Keratinocyte (primary cell): ENCODE measurements at regions not wholly inside any gene's neighbourhood (a gene's known extent, or its start where the extent isn't known, plus 50 kb on each side); places are given as distances from the start of the nearest gene placed in this dataset.

Experiments used
- DNase-seq: peaks from one replicate; pipeline ENCODE4 v3.0.0-alpha.2; 2011; ENCODE audit warnings: low read depth, missing footprints, low spot score
- FAIRE-seq: peaks from 2 replicates; lab custom pipeline; 2011; peaks lifted over from hg19 to GRCh38; lab: Jason Lieb, UNC
- H2AFZ ChIP-seq: 2 replicates; pipeline ENCODE4 v1.6.0; 2012; ENCODE audit warnings: low read length, control low read depth, inconsistent platforms; ENCODE audit not compliant: control insufficient read depth
- H3K27ac ChIP-seq: 2 replicates; pipeline ENCODE4 v1.5.1; 2011; ENCODE audit warnings: low read length; ENCODE audit not compliant: control insufficient read depth, insufficient read depth
- H3K27me3 ChIP-seq: 3 replicates; pipeline ENCODE4 v1.6.0; 2011; ENCODE audit warnings: low read length; ENCODE audit not compliant: control insufficient read depth, insufficient read depth; ENCODE audit errors: extremely low read depth
- H3K36me3 ChIP-seq, 2 experiments: 2 replicates in 1 of 2; 3 replicates in 1 of 2; pipeline ENCODE4 v1.5.1; 2011; ENCODE audit warnings: low read length in 2 of 2, mild to moderate bottlenecking in 1 of 2; ENCODE audit not compliant: control insufficient read depth in 2 of 2, insufficient read depth in 2 of 2; ENCODE audit errors: extremely low read depth in 1 of 2
- H3K4me1 ChIP-seq: 3 replicates; pipeline ENCODE4 v1.5.1; 2011; ENCODE audit warnings: low read length; ENCODE audit not compliant: control insufficient read depth, insufficient read depth; ENCODE audit errors: extremely low read depth
- H3K4me2 ChIP-seq: 3 replicates; pipeline ENCODE4 v1.6.0; 2011; ENCODE audit warnings: low read depth, low read length; ENCODE audit not compliant: control insufficient read depth, insufficient read depth; ENCODE audit errors: extremely low read depth
- H3K4me3 ChIP-seq, 3 experiments: fragments of 200-600 bp in 1 of 3; sonication (generic) in 1 of 3; 2 replicates in 2 of 3; 3 replicates in 1 of 3; pipeline ENCODE4 v1.5.1; 2011 to 2016; ENCODE audit warnings: low read length in 3 of 3, mild to moderate bottlenecking in 3 of 3, control low read depth in 2 of 3, inconsistent platforms in 1 of 3, low read depth in 1 of 3, mixed read lengths in 1 of 3, mixed run types in 1 of 3, moderate library complexity in 1 of 3; ENCODE audit not compliant: control insufficient read depth in 2 of 3, insufficient read depth in 2 of 3; ENCODE audit errors: extremely low read depth in 1 of 3
- H3K79me2 ChIP-seq: 2 replicates; pipeline ENCODE4 v1.6.0; 2012; ENCODE audit warnings: low read length; ENCODE audit not compliant: control insufficient read depth, insufficient read depth
- H3K9ac ChIP-seq: 3 replicates; pipeline ENCODE4 v1.6.0; 2011; ENCODE audit warnings: low read length; ENCODE audit not compliant: control insufficient read depth, insufficient read depth; ENCODE audit errors: extremely low read depth
- H3K9me1 ChIP-seq: 3 replicates; pipeline ENCODE4 v1.6.0; 2011; ENCODE audit warnings: low read length; ENCODE audit not compliant: control insufficient read depth, insufficient read depth; ENCODE audit errors: extremely low read depth
- H3K9me3 ChIP-seq: 2 replicates; pipeline ENCODE4 v1.5.1; 2012; ENCODE audit warnings: low read depth, low read length; ENCODE audit not compliant: control insufficient read depth
- H4K20me1 ChIP-seq: 3 replicates; pipeline ENCODE4 v1.6.0; 2011; ENCODE audit warnings: low read length; ENCODE audit not compliant: control insufficient read depth, insufficient read depth; ENCODE audit errors: extremely low read depth
- EZH2 ChIP-seq: IDR thresholded peaks from one replicate; pipeline ENCODE4 v1.6.1; 2012; ENCODE audit warnings: inconsistent platforms, mild to moderate bottlenecking, low read length, moderate library complexity
- dilution Hi-C: fragments of 300-500 bp; cut with MboI; formaldehyde crosslinking; loops from one replicate; pipeline ENCODE4 v1.7.0; 2020; ENCODE audit warnings: low sequenced_read_pairs; ENCODE audit not compliant: extremely low pct_ligation_motif_present
- TF ChIP-seq, protein P1 (sequence below), 3 experiments: IDR thresholded peaks in 1 of 3; conservative IDR thresholded peaks in 1 of 3; optimal IDR thresholded peaks in 1 of 3; 2 replicates in 2 of 3; 3 replicates in 1 of 3; pipeline versions ENCODE3 to v1.5.1; 2011; ENCODE audit warnings: low read length in 3 of 3, mild to moderate bottlenecking in 3 of 3, moderate library complexity in 2 of 3, control low read depth in 1 of 3, inconsistent platforms in 1 of 3; ENCODE audit not compliant: insufficient read depth in 2 of 3; ENCODE audit errors: extremely low read depth in 1 of 3

DNA sequence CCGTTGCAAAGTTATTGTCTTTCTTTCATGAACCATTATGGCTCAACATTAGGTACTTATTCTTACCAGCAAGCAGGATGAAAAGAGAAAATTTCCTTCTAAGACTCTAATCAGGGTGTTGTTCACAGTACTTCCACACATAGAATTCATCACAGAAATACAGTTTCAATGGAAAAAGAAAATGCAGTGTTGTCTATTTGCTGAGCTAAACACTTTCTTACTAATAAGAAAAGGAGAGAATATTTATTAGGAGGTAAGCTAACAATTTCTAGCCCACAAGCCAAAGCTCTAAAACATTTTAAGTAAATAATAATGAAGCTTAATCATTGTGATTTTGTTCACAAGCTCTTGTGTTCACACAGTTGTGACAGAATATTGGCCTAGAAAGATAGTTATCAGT lies 1772.8 kb upstream of the PCDH7 start:
- FAIRE-seq (no peak), DNase-seq (no peak)
- H3K4me2 ChIP-seq = no peak overlapping the region
- H2AFZ ChIP-seq = no peak overlapping the region
- H3K79me2 ChIP-seq = no peaks in the 10 kb centered on the region
- H3K9me1 ChIP-seq = no peaks in the 10 kb centered on the region
- H4K20me1 ChIP-seq = no peaks in the 10 kb centered on the region
- H3K4me1 ChIP-seq = no peaks in the 10 kb centered on the region
- no peak overlapping the region for H3K27ac ChIP-seq
- no peaks in the 10 kb centered on the region for H3K9me3 ChIP-seq
- H3K27me3 ChIP-seq = no peaks in the 10 kb centered on the region
- dilution Hi-C loops = no loop called here
- no peak overlapping the region for H3K4me3 ChIP-seq
- no peak overlapping the region for H3K9ac ChIP-seq
- no peaks in the 10 kb centered on the region for H3K36me3 ChIP-seq
- TF ChIP-seq, protein P1, sequence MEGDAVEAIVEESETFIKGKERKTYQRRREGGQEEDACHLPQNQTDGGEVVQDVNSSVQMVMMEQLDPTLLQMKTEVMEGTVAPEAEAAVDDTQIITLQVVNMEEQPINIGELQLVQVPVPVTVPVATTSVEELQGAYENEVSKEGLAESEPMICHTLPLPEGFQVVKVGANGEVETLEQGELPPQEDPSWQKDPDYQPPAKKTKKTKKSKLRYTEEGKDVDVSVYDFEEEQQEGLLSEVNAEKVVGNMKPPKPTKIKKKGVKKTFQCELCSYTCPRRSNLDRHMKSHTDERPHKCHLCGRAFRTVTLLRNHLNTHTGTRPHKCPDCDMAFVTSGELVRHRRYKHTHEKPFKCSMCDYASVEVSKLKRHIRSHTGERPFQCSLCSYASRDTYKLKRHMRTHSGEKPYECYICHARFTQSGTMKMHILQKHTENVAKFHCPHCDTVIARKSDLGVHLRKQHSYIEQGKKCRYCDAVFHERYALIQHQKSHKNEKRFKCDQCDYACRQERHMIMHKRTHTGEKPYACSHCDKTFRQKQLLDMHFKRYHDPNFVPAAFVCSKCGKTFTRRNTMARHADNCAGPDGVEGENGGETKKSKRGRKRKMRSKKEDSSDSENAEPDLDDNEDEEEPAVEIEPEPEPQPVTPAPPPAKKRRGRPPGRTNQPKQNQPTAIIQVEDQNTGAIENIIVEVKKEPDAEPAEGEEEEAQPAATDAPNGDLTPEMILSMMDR (optimal IDR thresholded peaks at IDR 0.05 in 1 of 3, IDR thresholded peaks at IDR 0.05 in 1 of 3, conservative IDR thresholded peaks at IDR 0.05 in 1 of 3; ENCODE audit: extremely low read depth in 1 of 3, insufficient read depth in 2 of 3, low read length in 3 of 3) = no peak
- TF ChIP-seq EZH2 = no peak

DNA sequence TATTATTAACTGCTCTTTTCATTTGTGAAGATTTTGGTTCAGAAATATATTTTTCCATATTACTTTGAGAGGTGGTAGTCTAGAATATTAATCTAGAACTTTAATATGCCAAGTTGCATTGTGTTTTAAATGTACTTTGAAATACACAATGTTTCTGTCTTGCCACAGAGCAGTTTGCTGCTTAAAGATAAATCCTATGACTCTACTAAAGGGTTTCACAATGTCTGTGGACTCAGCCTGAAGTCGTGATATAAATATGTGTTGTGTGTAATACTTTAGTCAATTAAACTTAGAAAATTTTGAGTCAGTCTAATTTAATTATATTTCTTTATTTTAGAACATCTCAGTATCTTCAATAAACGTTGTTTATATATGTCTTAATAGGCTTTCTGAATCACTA lies 1771.7 kb upstream of the PCDH7 start:
- H4K20me1 ChIP-seq = no peaks in the 10 kb centered on the region
- H3K36me3 ChIP-seq = no peaks in the 10 kb centered on the region
- H2AFZ ChIP-seq = no peak overlapping the region
- TF ChIP-seq, protein P1 (optimal IDR thresholded peaks at IDR 0.05 in 1 of 3, IDR thresholded peaks at IDR 0.05 in 1 of 3, conservative IDR thresholded peaks at IDR 0.05 in 1 of 3; ENCODE audit: extremely low read depth in 1 of 3, insufficient read depth in 2 of 3, low read length in 3 of 3) = no peak
- no peak for TF ChIP-seq EZH2
- H3K79me2 ChIP-seq = no peaks in the 10 kb centered on the region
- no peak overlapping the region for H3K4me3 ChIP-seq
- H3K27me3 ChIP-seq = no peaks in the 10 kb centered on the region
- H3K9ac ChIP-seq = no peak overlapping the region
- DNase-seq = no peak
- no peaks in the 10 kb centered on the region for H3K9me1 ChIP-seq
- dilution Hi-C loops = no loop called here
- H3K4me2 ChIP-seq = no peak overlapping the region
- no peak overlapping the region for H3K27ac ChIP-seq
- no peaks in the 10 kb centered on the region for H3K9me3 ChIP-seq
- no peaks in the 10 kb centered on the region for H3K4me1 ChIP-seq
- no peak for FAIRE-seq
